DND-41 (cell line): ENCODE measurements at regions not wholly inside any gene's neighbourhood (a gene's known extent, or its start where the extent isn't known, plus 50 kb on each side); places are given as distances from the start of the nearest gene placed in this dataset.

Experiments used
- ATAC-seq: fragments of 200-7000 bp; cut with Tn5 transposase; 3 replicates; pipeline ENCODE4 v1.9.1; 2021; ENCODE audit warnings: low read depth; ENCODE audit not compliant: insufficient read depth
- DNase-seq: peaks from one replicate; pipeline ENCODE4 v3.0.0-alpha.2; 2020
- H2AFZ ChIP-seq: 2 replicates; pipeline ENCODE4 v1.6.0; 2012; ENCODE audit warnings: low read depth, low read length
- H3K27ac ChIP-seq: 2 replicates; pipeline ENCODE4 v1.5.1; 2012; ENCODE audit warnings: low read length, inconsistent platforms
- H3K27me3 ChIP-seq: fragments of 200-600 bp; sonication (generic); 2 replicates; pipeline ENCODE4 v1.6.0; 2012; ENCODE audit warnings: low read length, mild to moderate bottlenecking, inconsistent platforms; ENCODE audit not compliant: insufficient read depth, poor library complexity
- H3K36me3 ChIP-seq: 2 replicates; pipeline ENCODE4 v1.5.1; 2012; ENCODE audit warnings: low read length, inconsistent platforms; ENCODE audit not compliant: insufficient read depth
- H3K4me1 ChIP-seq: 2 replicates; pipeline ENCODE4 v1.5.1; 2012; ENCODE audit warnings: mild to moderate bottlenecking, low read length; ENCODE audit not compliant: insufficient read depth
- H3K4me2 ChIP-seq: 2 replicates; pipeline ENCODE4 v1.6.0; 2012; ENCODE audit warnings: mild to moderate bottlenecking, moderate library complexity, low read length, inconsistent platforms; ENCODE audit not compliant: insufficient read depth
- H3K4me3 ChIP-seq, 2 experiments: fragments of 200-600 bp in 1 of 2; shearing (Covaris generic) in 1 of 2; 2 replicates each; pipeline ENCODE4 v1.5.1; 2012 to 2016; ENCODE audit warnings: inconsistent platforms in 2 of 2, low read length in 2 of 2, mild to moderate bottlenecking in 2 of 2, low read depth in 1 of 2, moderate library complexity in 1 of 2
- H3K79me2 ChIP-seq: 2 replicates; pipeline ENCODE4 v1.6.0; 2012; ENCODE audit warnings: low read length, inconsistent platforms; ENCODE audit not compliant: insufficient read depth
- H3K9ac ChIP-seq: 2 replicates; pipeline ENCODE4 v1.6.0; 2012; ENCODE audit warnings: low read depth, mild to moderate bottlenecking, inconsistent platforms, low read length, moderate library complexity
- H3K9me3 ChIP-seq: 2 replicates; pipeline ENCODE4 v1.5.1; 2012; ENCODE audit warnings: low read length, moderate library complexity, mild to moderate bottlenecking, inconsistent platforms; ENCODE audit not compliant: insufficient read depth, severe bottlenecking
- H4K20me1 ChIP-seq: 2 replicates; pipeline ENCODE4 v1.6.0; 2012; ENCODE audit warnings: low read length; ENCODE audit not compliant: insufficient read depth
- CTCF ChIP-seq: IDR thresholded peaks from 2 replicates; pipeline ENCODE4 v1.5.1; 2012; ENCODE audit warnings: borderline replicate concordance, low read length, moderate library complexity, mild to moderate bottlenecking; ENCODE audit not compliant: poor library complexity, severe bottlenecking; ENCODE audit errors: extremely low read depth
- EZH2 ChIP-seq: IDR thresholded peaks from 3 replicates; pipeline ENCODE4 v1.6.1; 2012; ENCODE audit warnings: borderline replicate concordance, low read depth, mild to moderate bottlenecking, moderate library complexity, low read length, inconsistent platforms; ENCODE audit not compliant: severe bottlenecking

DNA sequence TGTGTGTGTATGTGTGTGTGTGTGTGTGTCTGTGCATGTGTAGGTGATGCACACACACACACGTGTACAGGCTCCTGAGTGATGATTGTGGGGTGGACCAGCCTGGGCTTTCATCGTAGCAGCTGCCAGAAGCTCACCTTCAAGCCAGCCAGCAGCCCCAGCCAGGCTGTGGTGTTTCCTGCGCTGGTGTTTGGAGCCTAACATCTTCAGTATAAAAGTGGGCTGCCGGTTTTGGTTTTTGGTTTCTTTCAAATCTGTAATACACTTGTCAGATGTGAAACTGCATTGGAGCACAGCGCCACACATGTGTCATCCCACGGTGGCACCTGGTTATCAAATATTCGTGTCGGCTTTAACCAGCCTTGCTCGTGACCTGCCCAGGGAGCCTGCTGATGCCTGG is 114.2 kb downstream of the OLFM1 start:
- TF ChIP-seq CTCF = no peak
- TF ChIP-seq EZH2 = no peak
- H4K20me1 ChIP-seq = no peaks in the 10 kb centered on the region
- H3K9ac ChIP-seq = no peak overlapping the region
- DNase-seq (no peak), ATAC-seq (no peak)
- H3K4me2 ChIP-seq = no peak overlapping the region
- no peaks in the 10 kb centered on the region for H3K9me3 ChIP-seq
- H3K36me3 ChIP-seq = no peaks in the 10 kb centered on the region
- H3K27ac ChIP-seq = no peak overlapping the region
- no peaks in the 10 kb centered on the region for H3K27me3 ChIP-seq
- no peak overlapping the region for H2AFZ ChIP-seq
- no peaks in the 10 kb centered on the region for H3K4me1 ChIP-seq
- no peaks in the 10 kb centered on the region for H3K79me2 ChIP-seq
- no peak overlapping the region for H3K4me3 ChIP-seq

DNA sequence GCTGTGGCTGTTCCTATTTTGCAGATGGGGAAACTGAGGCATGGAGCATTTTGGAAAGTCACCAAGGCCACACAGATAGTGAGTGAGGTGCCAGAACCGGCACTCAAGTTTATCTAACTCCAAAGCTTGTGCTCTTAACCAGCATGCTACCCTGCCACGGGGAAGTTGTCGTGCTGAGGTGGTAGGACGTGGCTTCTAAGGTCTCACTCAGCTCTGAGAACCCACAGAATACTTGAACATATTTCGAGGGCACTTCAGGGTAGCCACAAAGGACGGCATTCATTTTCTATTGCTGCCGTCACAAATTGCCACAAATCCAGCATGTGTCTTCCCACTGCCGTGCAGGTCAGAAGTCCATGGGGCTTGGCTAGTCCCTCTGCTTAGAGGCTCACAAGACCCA is 116.7 kb downstream of the OLFM1 start:
- Histone ChIP-seq H3K27ac (no peak overlapping the region), H3K4me1 (no peaks in the 10 kb centered on the region), H3K27me3 (no peaks in the 10 kb centered on the region), H4K20me1 (no peaks in the 10 kb centered on the region), H3K4me2 (no peak overlapping the region), H3K79me2 (no peaks in the 10 kb centered on the region), H2AFZ (no peak overlapping the region), H3K9me3 (no peaks in the 10 kb centered on the region), H3K36me3 (no peaks in the 10 kb centered on the region), H3K9ac (no peak overlapping the region), H3K4me3 (no peak overlapping the region)
- no peak for ATAC-seq
- no peak for TF ChIP-seq CTCF
- no peak for TF ChIP-seq EZH2
- DNase-seq = no peak

DNA sequence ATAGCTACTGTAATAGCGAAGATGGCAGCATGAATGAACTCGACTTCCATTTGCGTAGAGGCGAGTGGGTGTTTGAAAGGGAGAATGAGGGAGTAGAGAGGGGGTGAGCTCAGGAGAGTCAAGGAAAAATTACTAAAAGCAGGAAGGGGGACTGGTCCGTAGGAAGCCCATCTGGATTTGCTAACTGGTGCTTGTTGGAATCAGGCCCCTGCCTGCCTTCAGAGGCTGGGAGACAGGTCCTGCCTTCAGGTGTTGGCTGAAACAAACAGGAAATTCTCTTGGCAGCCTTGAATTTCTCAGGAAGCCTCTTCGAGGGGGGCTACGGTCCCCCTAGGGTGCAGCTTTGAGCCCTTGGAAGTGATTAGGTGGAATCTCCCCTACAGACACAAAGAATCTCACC is 121.7 kb downstream of the OLFM1 start:
- Histone ChIP-seq H3K9ac (no peak overlapping the region), H3K4me2 (no peak overlapping the region), H3K27me3 (no peaks in the 10 kb centered on the region), H2AFZ (no peak overlapping the region), H3K4me1 (no peaks in the 10 kb centered on the region), H3K36me3 (no peaks in the 10 kb centered on the region), H3K79me2 (no peaks in the 10 kb centered on the region), H4K20me1 (no peaks in the 10 kb centered on the region), H3K27ac (no peak overlapping the region), H3K9me3 (peaks cover 19% of the 10 kb centered on the region), H3K4me3 (no peak overlapping the region)
- no peak for TF ChIP-seq EZH2
- TF ChIP-seq CTCF = no peak
- no peak for DNase-seq
- no peak for ATAC-seq

GRCh38 chr9:135209852-135210251 is 122.4 kb downstream of the OLFM1 start:
- Histone ChIP-seq H3K4me1 (no peaks in the 10 kb centered on the region), H3K27ac (no peak overlapping the region), H4K20me1 (no peaks in the 10 kb centered on the region), H3K79me2 (no peaks in the 10 kb centered on the region), H3K9ac (no peak overlapping the region), H3K27me3 (no peaks in the 10 kb centered on the region), H3K36me3 (no peaks in the 10 kb centered on the region), H2AFZ (no peak overlapping the region), H3K9me3 (peaks cover 19% of the 10 kb centered on the region), H3K4me3 (no peak overlapping the region), H3K4me2 (no peak overlapping the region)
- no peak for DNase-seq
- ATAC-seq = no peak
- no peak for TF ChIP-seq EZH2
- no peak for TF ChIP-seq CTCF
